NCI-H2107 treated with DMSO at 0.1 percent for 48 hours (cell line): ENCODE measurements at regions not wholly inside any gene's neighbourhood (a gene's known extent, or its start where the extent isn't known, plus 50 kb on each side); places are given as distances from the start of the nearest gene placed in this dataset.

Experiments
- DNase-seq: peaks from one replicate; lab custom pipeline; 2025; ENCODE audit not compliant: unreplicated experiment; lab: John Stamatoyannopoulos, UW

- no peak for DNase-seq
These were observed 95.3 kb upstream of the PARP11 start for GRCh38 chr12:3968523-3968922.

DNA sequence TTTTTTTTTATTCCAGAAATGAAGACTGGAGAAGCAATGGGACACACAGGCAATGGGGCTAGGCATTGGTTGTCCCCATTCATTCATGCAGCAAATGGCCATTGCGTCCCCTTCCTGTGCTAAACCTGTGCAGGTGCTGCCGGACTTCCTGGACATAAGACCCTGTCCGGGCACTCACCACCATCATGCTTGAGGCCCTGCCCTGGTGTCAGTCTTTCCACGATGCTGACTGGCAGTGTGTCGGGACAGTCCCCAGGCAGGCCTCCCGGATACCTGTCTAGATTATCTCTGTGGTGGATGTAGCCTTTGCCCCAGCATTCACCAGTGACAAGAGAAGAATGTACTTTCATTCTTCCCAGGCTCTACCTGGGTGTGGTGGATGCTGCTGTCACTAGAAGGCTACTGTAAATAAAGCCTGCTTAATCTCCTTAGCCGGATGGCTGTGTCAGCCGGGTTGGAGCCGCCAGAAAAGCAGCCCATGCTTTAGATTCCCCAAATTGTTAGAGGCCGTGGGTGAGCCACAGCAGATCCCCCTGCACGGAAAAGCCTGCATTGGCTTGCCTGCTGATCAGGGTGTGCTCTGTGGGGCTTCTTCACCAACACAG lies 94.5 kb upstream of the PARP11 start:
- DNase-seq = no peak

- DNase-seq = no peak
These were observed 93.2 kb upstream of the PARP11 start for GRCh38 chr12:3966376-3966775.

DNA sequence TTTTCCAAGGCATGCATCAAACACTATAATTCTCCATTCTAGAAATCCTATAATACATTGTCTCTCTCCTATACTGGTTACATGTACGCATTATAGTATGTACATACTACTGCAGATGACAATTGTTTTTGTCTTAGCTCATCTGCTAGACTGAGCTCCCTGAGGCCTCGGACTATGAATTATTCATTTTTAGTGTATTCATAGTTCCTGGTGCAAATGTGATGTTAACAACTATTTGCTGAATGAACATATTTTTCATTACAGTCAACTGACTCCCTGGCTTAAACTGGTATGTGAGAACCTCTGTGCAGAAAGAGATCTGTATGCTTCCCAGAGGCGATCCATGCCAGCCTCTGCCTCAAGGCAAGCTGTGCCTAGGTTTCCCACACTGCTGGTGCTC lies 91.8 kb upstream of the PARP11 start:
- DNase-seq = no peak

DNA sequence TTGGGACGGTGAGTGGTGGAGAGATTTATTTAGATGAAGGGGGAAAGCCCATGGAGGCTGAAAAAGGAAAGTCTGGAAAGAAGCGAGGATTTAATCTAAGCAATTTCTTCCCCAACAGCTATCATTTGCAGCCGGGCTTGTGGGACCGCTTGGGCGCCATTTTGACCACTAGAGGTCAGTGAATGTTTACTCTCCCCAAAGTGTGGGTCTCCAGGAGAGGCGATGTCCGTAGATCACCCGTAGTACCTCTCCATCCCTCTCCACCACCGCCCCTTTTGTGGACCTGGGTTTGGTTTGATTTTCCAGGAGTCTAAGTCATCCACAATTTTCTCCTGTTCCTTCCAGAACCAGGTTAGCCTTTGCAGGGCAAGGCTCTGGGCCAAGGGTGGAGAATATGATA lies 91.2 kb upstream of the PARP11 start:
- DNase-seq = no peak

GRCh38 chr12:3962631-3963483 lies 89.7 kb upstream of the PARP11 start:
- no peak for DNase-seq

DNA sequence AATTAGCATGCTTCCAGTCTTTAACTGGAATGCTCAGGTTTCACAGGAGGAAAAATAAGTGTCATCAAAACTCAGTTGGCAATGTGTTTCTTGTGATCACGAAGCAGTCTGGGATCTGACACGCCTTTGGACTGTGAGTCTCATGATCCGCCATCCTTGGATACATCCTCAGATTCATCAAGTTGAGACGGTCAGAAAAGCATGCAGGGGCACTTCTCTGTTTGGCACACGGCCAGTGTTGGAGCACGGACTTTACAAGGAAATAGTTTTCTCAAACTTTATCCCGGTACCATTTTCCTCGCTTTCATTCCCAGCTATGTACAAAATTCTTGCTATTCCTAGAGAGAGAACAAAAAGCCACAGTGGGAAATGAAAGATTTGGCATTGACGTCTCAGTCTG lies 88.4 kb upstream of the PARP11 start:
- no peak for DNase-seq

DNA sequence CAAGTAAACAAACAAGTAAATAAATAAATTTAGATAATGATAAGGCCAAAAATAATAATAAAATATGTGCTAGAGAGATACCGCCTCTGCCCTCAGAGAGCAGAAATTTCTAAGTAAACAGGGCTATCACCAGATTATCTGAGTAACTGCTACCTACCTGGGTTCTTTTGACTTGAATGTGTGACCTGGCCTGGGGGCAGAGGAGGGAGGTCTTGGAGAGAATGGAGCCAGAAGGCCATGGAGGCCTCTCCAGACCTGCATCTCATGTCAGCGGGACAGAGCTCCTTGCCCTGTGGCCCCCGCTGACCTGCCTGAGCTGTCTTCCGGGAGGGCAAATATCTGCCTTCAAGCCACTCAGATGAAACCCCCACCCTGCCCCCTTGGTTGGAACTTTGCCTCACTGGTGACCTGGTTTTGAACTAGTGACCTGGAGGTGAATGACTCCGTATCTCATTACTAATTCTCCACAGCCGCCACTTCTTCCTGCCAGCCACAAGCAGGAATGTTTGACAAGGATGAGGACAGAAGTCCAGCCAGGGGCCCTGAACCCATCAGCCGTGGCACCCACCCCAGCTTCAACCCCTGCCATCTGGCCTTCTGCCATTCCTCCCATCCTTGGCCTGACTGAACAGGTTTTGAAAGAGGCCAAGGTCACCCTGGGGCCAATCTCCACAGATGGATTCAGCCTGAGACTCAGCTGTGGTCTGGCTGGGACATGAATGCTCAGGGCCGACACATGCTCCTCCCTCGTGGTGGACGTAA lies 86.8 kb upstream of the PARP11 start:
- DNase-seq = no peak

DNA sequence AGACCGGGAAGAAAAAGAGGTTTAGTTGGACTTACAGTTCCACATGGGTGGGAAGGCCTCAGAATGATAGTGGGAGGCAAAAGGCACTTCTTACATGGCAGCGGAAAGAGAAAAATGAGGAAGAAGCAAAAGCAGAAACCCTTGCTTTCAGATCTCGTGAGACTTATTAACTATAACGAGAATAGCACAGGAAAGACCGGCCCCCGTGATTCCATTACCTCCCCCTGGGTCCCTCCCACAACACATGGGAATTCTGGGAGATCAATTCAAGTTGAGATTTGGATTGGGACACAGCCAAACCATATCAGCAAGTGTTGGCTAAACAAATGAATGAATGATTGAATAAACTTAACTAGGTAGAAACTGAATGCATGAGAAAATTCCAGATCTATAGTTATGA lies 85.3 kb upstream of the PARP11 start:
- no peak for DNase-seq

DNA sequence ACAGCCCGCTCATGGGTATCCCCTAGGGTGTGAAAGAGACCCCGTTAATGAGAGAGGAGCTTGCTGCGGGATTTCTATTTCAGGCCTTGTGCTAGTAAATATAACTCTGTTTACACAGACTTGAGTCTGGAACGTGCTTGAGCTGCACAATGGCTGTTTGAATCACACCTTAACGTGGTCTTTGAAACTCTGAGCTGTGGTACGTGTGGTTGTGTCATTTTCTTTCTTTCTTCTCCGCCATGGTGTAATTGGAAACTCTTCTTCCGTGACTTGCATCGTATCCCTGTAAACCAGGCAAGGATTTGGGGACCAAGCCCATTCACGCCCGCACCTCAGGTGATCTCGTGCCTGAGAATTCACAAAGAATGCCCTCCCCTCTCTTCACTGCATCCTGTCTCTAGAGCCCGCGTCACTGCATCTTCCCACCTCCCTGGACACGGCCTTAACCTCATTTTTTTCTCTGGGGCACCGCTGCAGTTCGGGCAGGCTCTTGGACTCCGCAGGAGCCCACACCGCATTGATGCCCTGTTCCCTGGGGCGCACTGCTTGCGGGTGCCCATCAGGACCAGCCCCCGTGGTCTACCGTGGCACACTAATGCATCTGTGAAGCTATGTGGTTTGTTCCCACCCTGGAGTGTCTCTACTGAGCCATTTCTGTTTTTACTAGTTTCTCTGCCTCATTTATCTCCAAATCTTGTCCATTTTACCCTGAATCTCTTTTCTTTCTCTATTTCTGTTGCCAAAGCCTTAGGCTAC lies 78.4 kb upstream of the PARP11 start:
- DNase-seq = no peak

- DNase-seq = no peak
These were observed 77.6 kb upstream of the PARP11 start for GRCh38 chr12:3950714-3951320.

DNA sequence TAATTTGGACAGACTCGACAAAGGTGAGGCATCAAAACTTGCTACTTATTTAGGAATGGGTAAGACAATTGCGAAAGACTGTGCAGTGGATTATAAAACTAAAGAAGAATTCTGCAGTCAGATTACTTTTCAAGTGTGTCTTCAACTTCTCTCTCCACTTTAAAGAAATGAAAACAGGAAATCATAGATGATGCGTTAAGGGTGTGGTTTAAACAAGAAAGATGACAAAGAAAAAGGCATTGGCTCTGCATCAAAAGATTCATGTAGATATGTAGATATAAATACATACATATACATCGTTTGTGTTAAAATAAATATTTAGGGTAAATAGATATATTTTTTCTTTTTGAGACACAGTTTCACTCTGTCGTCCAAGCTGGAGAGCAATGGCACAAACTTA lies 74.6 kb upstream of the PARP11 start:
- no peak for DNase-seq

DNA sequence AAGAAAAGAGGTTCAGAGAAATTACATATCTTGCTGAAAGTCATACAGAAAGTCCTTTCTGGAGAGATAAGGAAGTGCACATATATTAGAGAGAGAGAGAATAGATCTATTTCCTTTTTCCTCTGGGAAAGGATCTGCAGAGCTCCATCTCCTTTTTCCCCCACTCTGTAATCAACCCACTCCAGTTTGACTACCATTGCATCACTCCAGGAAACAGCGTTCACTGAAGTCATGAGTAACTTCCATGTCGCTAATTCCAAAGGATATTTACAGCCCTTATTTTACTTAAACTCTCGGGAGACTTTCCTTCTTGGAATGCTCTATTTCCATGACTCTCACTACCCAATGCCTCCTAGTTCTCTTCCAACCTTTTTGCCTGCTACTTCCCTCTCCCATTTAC lies 72.5 kb upstream of the PARP11 start:
- no peak for DNase-seq

- DNase-seq = no peak
These were observed 71.4 kb upstream of the PARP11 start for GRCh38 chr12:3944620-3945019.

DNA sequence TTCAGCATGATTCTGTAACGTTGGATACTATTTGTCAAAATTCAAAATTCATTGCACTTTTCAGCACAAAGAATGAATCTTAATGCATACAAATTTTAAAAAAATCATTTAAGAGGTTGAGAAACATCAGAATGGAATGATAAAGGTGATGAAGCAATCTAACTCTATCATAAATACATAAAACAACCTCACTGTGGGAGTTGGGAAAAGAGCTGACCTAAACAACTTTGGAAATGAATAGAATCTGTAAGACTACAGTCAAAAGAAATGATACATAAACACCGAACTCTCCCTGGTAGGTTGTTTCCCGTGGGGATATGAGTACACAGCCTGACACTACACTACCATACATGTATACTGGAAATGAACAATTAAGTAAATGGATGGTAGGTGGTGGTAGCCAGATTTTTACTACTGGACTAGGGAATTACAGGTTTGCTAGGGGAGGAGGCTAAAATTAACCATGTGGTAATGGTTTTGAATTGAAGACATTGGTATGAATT lies 64.9 kb upstream of the PARP11 start:
- DNase-seq = no peak

- no peak for DNase-seq
These were observed 61.9 kb upstream of the PARP11 start for GRCh38 chr12:3935078-3935477.

DNA sequence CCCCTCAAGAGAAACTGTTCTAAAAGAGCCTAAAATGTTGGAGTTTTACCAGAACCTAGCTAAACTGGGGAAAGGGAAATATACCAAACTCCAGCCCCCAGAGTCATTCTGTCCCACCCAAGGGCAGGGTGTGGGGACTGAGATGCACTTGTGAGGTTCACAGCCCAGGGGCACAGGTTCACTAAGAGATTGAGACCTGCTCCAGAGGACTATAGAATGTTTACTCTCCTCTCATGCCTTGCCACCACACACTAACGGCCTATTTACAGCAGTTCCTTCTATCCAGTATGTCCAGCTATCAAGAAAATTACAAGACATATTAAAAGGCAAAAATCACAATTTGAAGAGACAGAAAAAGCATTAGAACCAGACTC lies 60.6 kb upstream of the PARP11 start:
- DNase-seq = no peak

GRCh38 chr12:3933074-3933818 lies 60.0 kb upstream of the PARP11 start:
- no peak for DNase-seq

GRCh38 chr12:3931776-3932175 lies 58.6 kb upstream of the PARP11 start:
- no peak for DNase-seq

GRCh38 chr12:3931206-3931605 lies 58.0 kb upstream of the PARP11 start:
- no peak for DNase-seq
